ENCODE measurements at regions not wholly inside any gene's neighbourhood (a gene's known extent, or its start where the extent isn't known, plus 50 kb on each side); places are given as distances from the start of the nearest gene placed in this dataset.

DNA sequence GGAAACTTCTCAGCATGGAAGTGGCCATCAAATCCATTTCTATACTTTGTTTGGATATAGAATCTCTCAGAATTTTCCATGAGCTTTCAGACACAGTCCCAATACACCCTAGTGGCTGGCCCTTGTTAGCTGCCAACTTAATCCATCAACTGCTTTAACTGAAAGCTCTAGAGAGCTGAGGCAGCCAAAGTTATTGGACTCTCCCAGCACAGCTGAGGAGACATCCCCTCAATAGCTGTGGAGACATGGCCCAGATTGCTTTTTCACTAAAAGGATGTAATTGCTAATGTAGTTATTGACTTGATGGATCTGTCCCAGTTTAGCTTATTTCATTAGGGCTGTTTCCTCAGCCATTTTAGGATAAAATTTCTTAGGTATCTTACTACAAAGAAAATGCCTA is 94.8 kb upstream of the PRMT6 start:
- DNase-seq (ENCODE audit: low read depth): no peak

GRCh38 chr1:106962591-106962990 is 93.9 kb upstream of the PRMT6 start:
- DNase-seq (ENCODE audit: low read depth): no peak

DNA sequence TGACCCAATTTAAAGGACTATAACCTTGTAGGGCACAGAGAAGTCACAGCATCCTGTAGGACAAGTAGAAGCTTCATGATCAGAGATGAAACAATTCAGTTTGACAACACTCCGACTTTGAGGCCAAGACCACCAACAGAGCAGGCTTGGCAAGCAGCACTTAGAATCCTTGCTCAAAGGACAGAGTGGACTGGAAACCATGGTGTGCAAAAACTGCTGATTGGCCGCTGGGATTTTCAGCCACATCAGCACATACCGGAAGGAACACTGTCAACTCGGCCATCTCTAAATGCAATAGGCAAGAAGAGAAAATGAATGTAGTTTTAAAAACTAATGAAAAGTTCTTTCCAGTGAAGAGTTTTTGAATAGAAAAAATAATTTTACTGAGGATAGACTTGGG is 92.0 kb upstream of the PRMT6 start:
- no peak for DNase-seq (ENCODE audit: low read depth)

DNA sequence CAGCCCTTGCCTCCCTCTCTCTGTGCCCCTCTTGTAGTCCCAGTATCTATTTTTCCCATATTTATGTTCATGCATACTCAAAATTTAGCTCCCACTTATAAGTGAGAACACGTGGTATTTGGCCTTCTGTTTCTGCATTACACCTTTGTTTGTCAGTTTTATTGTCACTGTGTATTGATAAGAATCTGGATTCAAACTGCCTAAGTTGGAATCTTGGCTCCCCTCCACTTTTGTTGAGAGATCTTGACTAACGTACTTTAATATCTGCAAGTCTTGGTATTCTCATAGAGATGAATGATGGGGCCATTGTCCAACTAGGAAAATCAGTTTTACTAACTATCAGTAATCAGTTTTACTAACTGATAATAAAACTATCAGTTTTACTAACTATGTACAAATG is 87.8 kb upstream of the PRMT6 start:
- DNase-seq (ENCODE audit: low read depth): no peak

DNA sequence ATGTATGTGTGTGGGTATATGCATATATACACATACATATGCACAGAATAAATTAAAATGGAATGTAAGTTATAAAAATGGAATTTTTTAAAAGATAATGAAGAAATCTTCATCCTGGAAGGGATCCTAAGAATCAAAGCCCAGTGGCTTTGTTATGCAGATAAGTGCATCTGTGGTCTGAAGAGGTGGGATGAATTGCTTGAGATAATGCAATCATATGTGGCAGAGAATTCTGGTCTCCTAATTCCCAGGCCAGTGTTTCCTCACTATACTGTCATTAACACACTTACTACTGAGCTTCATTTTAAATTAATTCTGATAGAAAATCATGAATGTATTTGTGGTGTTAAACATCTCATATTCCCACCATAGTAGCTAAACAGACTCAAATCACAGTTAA is 86.7 kb upstream of the PRMT6 start:
- no peak for DNase-seq (ENCODE audit: low read depth)

DNA sequence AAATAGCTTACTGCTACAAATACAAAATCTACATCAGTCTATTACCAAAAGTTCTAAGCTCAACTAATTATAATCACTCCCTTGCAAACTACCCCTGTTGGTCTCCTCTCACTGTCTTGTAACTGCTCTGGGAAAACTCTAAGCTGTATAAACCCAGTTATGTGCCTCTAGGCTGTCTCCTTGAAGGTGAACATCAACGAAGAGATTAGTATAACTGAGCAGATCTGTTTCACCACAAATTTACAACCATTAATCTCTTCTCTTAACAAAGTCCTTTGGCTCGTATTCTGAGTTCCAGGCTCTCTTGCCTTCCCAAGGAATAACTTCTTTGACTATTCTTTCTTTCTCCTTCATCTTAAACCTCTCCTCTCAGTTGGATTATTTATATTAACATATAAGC is 84.4 kb upstream of the PRMT6 start:
- no peak for DNase-seq (ENCODE audit: low read depth)

DNA sequence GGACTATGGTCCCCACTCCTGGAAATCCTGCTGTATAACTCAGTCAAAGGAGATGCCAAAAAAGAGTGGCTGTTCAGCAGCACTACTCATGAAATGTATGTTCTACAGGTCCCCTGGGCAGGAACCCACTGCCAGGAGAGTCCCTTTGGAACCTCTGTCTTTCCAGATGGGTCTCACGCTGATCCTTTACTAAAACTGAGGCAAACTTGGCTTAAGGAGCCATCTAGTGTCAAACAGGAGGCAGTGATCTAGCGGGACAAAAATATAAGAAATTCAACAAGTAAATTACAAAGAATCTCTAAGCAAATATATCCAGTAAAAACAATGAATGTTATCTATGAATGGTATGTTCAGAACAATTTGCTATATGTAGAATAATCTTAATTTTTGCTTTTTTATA is 80.5 kb upstream of the PRMT6 start:
- no peak for DNase-seq (ENCODE audit: low read depth)

DNA sequence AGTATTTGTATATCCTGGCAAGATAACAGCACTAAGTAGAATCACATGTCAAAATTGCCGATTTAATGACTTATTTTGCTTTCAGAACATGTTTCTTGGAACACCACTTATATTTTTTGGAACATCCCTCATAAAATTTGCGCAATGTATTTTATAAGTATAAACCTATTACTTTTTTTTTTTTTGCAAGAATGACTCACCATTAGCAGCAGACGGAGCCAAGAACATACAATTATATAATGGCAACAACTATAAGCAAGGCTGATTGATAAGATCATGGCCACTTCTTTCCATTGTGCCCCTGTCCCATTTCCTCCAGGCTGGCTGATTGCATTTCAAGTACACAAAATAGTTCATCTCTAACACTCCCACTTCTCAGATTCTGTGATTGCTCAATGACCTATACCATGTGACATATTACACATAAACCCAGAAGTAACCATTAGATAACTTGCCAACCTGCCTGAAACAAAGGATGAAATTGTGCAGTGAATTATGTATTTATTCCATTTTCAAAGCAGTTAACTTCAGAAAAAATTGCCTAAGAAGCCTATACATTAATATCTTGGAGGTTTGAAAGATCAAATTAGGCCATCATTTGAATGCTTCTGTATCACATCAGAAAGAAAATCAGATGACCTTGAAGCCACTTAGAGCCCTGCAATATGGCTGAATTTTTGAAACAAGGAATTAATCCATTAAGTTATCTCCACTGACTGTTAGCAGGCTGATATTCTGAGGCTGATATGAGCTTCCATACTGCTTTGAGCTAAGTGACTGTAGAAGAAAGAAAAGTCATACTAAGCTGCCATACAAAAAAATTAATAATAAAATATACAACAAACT is 77.8 kb upstream of the PRMT6 start:
- DNase-seq (ENCODE audit: low read depth): no peak

DNA sequence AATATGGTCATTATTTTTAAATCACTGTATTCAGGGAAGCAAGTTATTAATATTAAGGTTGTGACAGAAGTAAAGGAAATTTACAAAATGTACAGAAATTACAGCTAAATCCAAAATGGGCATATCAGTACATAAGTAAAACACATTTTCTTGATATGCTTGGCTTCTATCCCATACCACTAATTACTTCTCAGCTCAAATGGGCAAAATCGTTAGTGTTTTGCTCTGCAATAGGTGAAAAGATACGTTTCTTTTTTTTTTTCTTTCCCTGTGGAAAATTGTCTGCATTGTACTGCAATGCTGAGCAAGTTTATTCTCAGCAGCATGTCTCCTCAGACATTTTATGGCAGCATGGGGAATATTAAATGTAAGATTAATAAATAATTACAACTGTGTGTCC is 77.1 kb upstream of the PRMT6 start:
- no peak for DNase-seq (ENCODE audit: low read depth)

DNA sequence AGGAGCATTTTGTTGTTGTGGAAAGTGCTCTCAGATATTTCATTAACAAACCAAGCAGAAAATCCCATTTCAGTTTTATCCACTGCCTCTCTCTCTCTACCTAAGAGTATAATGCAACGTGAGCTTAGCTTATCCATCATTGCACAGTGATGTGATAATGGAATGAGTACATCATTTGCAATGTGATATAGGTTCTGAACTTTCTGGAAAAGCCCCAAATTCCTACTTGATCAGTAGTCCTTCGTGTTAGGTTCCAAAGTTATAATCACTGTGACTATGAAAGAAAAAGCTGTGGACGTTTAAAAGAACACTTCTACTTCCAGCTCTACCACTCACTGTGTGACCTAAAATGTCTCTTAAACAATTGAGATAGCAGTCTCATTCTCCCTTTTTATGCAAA is 76.4 kb upstream of the PRMT6 start:
- no peak for DNase-seq (ENCODE audit: low read depth)

- DNase-seq (ENCODE audit: low read depth): no peak
Observed at GRCh38 chr1:106984801-106985200, 71.7 kb upstream of the PRMT6 start.

DNA sequence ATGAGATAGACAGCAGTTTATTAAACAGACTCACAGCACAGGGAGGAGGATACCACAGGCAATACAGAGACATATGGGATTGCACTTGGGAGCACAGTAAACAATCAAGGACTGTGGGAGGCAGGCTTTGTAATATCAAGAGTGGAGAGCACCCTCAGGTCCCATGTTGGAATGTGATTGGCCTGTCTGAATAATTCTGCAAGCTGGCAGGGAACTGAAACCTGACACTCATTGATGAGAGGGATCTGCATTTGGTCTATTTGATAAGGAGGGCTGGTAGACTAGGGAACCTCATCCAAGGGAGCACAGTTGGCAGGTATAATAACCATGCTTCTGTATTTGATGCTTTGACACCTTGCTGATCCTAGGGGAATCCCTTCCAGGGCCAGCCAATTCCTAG is 69.9 kb upstream of the PRMT6 start:
- no peak for DNase-seq (ENCODE audit: low read depth)

DNA sequence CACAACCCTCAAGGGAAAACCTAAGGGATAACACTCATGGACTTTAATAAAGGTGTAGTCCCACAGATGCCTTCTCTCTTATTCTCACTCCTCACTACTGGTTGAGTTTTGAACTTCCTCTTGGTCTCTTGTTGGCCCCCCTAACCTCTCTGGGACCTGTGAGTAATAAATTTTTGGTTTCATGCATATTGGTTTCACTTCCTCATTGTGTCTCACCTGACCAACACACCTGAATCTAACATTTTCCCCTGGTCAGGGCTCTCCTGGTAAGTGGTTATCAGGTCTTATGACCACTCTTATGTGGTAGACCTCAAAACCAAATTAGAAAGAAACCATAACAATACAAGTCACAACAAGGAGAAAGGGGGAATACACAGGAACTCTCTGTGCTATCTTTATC is 60.5 kb upstream of the PRMT6 start:
- DNase-seq (ENCODE audit: low read depth): no peak

DNA sequence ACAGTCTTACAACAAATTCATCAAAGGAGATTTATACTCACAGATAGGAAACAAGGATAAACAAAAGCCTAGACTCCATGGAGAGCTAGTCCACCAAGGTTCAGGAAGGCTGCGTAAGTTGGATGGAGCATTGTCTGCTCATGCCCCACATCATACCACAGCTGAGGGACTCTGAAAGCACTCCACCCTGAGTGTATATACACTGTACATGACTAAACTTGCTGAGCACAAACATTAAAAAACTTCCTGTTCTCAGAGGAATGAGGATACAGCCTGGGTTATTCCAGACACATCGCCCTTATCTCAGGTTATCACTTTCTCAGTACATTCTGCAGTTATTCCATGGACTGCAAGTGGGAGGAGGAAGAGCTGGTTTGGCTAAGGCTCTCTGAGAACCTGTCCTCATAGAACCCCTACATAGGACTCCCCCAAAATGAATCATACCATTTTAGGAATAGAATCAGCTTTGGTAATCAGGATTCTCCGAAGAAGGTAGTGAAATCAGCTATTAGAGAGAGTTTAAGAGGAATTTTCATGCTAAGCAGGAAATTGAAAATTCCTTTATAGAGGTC is 58.0 kb upstream of the PRMT6 start:
- no peak for DNase-seq (ENCODE audit: low read depth)

- no peak for DNase-seq (ENCODE audit: low read depth)
Observed at GRCh38 chr1:107000902-107001301, 55.6 kb upstream of the PRMT6 start.

- DNase-seq (ENCODE audit: low read depth): no peak
Observed at GRCh38 chr1:107003972-107004371, 52.5 kb upstream of the PRMT6 start.

DNA sequence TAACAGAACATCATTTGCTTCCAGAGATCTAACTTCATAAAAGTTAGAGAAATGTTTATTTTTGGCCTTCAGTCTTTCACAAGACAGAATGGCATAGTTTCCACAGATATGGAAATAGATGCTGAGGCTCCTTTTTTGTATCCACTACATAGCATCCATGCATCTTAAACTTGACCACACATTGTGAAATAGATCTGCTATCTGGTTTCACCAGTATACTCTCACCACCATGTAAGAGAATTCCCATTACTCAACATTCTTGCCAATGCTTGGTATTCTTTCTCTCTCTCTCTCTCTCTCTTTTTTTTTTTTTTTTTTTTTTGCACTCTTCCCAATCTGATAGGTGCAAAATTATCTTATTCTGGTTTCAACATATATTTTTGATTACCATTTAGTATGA is 52.1 kb upstream of the PRMT6 start:
- DNase-seq (ENCODE audit: low read depth): no peak

All from M059J (cell line).